Vagina (tissue), 2 donors: ENCODE measurements at regions not wholly inside any gene's neighbourhood (a gene's known extent, or its start where the extent isn't known, plus 50 kb on each side); places are given as distances from the start of the nearest gene placed in this dataset.

Experiments
- CTCF ChIP-seq, 3 experiments: fragments of 450-650 bp in 2 of 3; fragments of 200-600 bp in 1 of 3; sonication (generic) in 1 of 3; IDR thresholded peaks; one replicate each; pipeline ENCODE4 v1.5.1; 2017 to 2019; ENCODE audit warnings: antibody characterized with exemption in 3 of 3, mild to moderate bottlenecking in 2 of 3, moderate library complexity in 2 of 3
- POLR2A ChIP-seq, 2 donors: fragments of 450-650 bp; IDR thresholded peaks; one replicate each; pipeline ENCODE4 v1.6.1; 2017; ENCODE audit warnings: antibody characterized with exemption in 2 of 2, mild to moderate bottlenecking in 2 of 2, moderate library complexity in 2 of 2
- POLR2AphosphoS5 ChIP-seq, 2 donors: sonication (generic); formaldehyde crosslinking; IDR thresholded peaks; one replicate each; pipeline ENCODE4 v1.9.0; 2017; ENCODE audit warnings: antibody characterized with exemption in 2 of 2, mild to moderate bottlenecking in 2 of 2, low read depth in 1 of 2; ENCODE audit not compliant: insufficient read depth in 1 of 2

GRCh38 chr14:34223373-34224148 is 238.5 kb downstream of the SPTSSA start:
- TF ChIP-seq CTCF (IDR thresholded peaks at IDR 0.05) (no peak), POLR2AphosphoS5 (IDR thresholded peaks at IDR 0.05; ENCODE audit: insufficient read depth in 1 of 2, low read depth in 1 of 2) (no peak), POLR2A (IDR thresholded peaks at IDR 0.05) (no peak)
